RKO (cell line): ENCODE measurements at regions not wholly inside any gene's neighbourhood (a gene's known extent, or its start where the extent isn't known, plus 50 kb on each side); places are given as distances from the start of the nearest gene placed in this dataset.
A peak's percentile ranks its signal among the peaks of the same experiment; 100 is the strongest.
"Not testable (repeated sequence)": the region's sequence is repeated elsewhere in the genome, so short reads cannot be mapped to it uniquely, and the experiment has no call there.

ENCODE experiments used
- DNase-seq: peaks from one replicate; pipeline ENCODE4 v3.0.0-alpha.2; 2016; ENCODE audit warnings: low spot score

DNA sequence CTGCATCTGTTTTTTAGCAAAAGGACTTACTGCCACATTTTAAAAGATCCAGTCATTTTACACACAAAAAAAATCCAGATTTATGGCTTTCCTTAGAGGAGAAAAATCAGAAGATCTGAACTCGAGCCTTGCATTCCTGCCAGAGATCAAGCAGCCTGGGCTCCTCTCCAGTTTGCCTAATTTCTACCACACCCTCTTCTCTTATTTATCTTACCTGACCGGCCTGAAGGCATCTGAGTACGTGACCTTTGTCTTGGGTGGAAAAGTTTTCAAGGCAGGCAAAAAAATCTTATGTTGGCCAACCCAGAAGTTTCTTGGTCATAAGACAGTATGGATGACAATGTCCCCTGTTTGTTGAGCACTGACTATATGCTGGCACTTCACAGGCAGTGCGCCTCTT is 60.3 kb downstream of the CHRD start:
- DNase-seq: no peak

DNA sequence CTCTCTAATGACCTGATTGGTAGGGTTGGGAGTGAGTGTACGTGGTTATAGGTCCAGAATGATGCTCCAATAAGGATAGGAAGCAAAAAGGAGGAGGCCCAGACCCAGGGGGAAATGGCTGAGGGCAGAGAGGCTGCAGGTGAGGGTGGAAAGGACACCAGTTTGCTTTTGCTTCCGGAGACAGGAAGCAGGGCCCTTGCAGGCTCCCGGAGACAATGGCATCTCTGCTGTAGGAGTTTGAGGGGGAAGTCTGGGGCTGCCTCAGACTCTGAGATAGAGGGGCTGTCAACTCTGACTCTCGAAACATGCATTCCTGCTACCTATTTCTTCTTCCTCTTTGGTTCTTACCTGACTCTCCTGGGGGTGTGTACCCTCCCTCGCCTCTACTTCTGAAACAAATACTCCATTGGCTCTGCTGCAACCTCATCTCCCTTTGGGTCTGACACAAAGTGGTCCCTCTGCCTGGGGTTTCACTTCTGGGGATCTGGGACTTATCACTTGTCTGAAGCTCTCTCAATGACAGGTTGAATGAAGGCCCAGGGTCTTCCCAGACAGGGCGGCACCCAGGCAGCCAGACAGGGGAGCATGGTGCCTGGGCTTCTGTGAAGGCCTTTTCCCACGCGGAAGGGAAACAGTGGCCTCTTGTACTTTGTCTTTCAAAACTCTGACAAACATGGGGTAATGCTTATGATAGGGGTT is 61.5 kb downstream of the CHRD start:
- no peak for DNase-seq

DNA sequence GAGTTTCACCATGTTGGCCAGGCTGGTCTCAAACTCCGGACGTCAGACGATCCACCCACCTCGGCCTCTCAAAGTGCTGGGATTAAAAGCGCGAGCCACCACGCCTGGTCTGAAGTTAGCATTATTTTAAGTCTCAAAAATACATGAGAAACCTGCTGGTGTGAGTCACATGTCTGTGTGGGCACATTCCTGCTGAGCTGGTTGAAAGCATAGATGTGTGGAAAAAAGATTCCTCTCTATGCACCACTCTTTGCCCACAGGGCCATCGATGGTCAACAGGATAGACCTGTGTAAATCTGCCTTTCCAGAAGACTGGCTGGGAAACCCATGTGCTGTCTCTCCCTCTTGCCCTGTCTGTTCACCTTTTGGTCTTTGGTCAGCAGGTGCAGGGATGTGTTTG is 63.5 kb downstream of the CHRD start:
- DNase-seq: no peak

DNA sequence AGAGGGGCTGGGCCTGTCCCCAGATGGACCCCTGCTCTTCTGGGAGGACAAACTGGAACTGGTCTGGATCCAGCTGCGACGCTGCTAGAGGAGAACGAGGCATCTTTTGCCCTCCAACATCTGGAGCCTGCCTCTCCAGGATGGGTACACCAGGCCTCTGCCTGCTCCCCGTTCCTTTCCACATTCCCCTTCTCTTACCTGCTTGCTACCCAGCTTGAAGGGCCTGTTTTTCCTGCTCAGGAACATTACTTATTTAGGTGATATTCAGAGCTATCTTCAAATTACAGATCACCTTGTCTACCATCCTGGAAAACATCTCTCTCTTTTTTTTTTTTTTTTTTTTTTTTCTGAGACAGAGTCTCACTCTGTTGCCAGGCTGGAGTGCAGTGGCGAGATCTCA is 64.0 kb downstream of the CHRD start:
- no peak for DNase-seq

DNA sequence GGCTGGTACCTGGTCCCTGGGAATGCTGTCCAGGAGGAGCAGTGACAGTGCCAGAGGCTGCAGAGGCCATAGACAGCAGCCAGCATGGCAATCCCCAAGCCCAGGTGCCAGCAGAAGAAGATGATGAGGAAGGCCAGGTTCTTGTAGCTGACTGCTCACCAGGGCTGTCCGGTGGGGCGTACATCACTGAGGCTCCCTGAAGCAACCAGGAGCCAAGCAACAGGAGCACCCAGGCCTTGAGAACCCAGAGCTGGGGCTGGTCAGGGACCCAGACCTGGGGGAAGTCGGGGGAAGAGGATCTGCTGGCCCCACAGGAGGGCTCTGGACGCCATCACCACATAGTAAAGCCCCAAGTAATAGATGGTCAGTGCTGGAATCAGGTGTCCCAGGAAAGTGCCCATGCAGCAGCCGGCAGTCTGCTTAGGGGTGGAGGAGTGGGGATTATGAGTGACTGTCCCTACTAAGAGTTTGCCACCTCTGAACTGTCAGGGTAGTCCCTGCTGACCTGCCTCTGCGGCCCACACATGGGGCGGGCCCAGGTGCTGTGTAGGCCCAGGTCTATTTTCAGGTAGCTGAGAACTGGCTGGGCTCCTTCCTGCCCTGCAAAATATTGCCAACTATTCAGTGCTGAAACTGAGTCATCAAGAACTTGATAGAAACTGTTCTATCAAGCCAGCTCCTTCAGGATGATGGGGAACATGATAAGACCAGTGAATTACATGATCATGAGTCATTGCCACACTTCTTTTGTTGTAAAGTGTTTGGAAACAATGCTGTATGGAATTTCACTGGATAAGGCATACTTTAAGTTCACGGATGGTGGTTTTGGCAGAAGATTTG is 68.7 kb downstream of the CHRD start:
- DNase-seq: peak; percentile 39

DNA sequence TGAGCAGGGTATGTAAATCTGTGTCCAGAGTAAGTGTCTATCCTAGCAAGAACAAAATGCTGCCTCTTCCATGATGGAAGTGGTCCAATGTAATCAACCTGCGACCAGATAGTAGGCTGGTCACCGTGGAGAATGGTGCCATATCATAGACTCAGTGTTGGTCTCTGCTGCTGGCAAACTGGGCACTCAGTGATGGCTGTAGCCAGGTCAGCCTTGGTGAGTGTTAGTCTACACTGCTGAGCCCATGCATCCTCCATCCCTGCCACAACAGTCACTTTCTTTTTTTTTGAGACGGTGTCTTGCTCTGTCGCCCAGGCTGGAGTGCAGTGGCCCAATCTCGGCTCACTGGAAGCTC is 69.3 kb downstream of the CHRD start:
- no peak for DNase-seq

DNA sequence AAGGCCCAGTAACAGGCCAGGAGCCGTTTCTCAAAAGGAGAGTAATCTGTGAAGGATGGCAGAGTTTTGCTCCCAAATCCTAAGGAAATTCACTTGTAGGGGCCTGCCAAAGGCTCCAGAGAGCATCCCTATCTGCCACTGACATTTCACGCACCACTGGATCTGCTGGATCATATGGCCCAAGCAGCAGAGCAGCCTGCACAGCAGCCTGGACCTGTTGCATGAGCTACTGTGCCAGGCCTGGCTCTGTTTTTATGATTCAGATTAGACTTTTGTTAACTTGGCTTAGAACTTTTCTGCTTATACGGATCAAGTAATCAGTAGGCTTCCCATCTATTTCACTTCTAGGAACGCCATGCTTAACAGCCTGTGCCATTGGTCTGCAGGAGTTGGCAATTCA is 70.7 kb downstream of the CHRD start:
- no peak for DNase-seq

DNA sequence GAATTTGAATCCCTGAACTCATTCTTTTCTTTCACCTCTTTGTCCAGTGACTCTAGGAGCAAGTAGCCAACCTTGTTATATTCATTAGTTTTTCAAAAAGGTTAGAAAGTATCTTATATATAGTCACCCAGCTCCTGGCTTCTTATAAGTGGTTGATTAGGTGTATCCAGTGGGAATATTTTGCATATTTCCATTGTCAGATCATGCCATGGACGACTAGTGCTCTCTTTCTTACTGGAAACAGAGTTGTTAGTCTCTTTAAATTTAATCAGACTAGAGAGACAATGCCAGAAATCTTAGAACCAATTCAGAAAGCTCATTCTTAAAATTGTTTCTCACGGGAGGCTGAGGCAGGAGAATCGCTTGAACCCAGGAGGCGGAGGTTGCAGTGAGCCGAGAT is 73.4 kb downstream of the CHRD start:
- DNase-seq: no peak

DNA sequence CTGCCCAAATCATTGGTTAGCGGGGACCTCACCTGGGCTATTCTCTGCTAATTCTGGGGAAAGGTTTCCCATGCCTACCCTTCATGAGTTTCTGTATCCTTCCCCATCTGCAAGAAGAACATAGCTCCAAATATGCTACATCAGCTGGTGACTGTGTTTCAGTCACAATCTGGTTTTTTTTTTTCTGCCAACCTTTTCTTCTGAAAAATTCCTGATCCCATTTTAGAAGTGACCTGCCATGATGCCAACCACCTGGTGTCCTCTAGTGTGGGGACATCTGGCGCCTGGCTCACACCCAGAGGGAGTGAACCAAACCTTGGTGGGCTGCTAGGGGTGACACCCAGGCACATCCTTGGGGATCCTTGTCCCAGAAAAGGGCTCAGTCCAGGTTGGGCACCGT is 76.1 kb downstream of the CHRD start:
- no peak for DNase-seq

DNA sequence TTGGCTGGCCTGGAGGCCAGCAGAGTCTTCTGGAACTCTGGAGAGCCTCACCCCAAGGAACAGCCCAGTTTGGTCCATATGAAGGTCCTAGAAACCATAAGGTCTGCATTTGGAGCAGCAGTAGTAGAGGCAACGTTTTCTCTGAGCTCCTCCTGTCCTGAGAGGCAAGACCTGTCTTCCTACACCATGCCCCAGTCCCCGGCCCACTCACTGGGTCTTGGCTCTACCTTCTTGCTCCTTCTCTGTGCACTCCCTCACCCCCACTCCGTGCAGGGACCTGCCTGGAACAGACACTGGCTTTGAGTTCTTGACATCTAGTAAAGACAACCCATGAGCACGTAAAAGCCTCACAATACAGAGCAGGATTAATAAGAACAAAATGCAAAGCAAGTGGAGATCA is 76.6 kb downstream of the CHRD start:
- no peak for DNase-seq

DNA sequence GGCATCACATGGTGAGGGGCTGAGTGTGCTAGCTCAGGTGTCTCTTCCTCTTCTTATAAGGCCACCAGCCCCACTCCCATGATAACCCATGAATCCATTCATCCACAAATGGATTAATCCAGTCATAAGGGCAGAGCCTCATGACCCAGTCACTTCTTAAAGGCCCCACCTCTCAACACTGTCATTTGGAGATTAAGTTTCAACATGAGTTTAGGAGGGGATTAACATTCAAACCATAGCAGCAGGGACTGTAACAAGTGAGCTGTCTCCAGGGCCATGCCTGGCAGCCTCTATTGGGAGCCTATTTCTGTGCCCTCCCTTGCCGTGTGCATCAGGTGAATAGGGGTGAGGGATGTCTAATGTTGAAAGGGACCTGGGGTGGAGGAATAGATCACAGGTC is 77.5 kb downstream of the CHRD start:
- DNase-seq: no peak

DNA sequence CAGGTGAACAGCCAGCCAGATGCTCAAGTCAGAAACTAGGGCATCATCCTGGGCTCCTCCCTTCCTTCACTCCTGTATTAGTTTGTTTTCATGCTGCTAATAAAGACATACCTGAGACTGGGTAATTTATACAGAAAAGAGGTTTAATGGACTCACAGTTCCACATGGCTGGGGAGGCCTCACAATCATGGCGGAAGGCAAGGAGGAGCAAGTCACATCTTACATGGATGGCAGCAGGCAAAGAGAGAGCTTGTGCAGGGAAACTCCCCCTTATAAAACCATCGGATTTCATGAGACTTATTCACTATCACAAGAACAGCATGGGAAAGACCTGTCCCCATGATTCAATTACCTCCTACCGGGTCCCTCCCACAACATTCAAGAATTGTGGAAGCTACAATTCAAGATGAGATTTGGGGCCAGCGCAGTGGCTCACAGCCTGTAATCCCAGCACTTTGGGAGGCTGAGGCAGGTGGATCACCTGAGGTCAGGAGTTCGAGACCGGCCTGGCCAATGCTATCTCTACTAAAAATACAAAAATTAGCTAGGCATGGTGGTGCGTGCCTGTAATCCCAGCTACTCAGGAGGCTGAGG is 78.0 kb downstream of the CHRD start:
- DNase-seq: not testable (repeated sequence)

DNA sequence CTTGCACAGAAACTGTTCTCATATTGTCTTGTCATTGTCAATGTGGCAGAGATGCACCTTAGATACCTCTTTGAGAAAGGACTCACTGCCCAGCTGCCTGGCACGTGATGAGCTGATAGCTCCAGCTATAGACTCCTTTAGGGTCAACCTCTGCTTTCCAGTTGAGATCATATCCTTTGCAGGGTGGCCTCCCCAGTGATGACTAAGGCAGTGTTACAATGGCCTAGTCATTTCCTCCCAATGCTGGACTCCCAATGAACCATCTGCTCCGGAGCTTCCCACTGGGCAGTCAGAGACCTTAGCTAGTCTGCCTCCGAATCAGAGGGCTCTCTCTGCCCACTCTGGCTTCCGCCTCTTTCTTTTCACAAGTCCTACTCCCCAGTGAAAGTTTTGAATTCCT is 79.5 kb downstream of the CHRD start:
- peak; percentile 76 for DNase-seq

DNA sequence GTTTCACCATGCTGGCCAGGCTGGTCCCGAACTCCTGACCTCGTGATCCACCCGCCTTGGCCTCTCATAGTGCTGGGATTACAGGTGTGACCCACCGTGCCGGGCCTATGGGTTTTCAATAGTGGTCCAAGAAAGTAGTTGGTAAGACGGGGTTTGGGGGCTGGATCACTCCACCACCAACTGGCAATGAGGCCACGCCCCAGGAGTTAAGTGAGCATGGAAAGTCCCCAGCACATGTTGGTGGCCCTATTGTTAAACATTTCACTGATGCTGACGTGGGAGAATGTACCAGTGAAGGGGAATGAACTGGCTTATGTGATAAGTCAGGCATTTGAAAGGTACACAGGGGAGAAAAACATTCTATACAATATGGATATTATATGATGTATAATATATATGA is 80.4 kb downstream of the CHRD start:
- DNase-seq: no peak

DNA sequence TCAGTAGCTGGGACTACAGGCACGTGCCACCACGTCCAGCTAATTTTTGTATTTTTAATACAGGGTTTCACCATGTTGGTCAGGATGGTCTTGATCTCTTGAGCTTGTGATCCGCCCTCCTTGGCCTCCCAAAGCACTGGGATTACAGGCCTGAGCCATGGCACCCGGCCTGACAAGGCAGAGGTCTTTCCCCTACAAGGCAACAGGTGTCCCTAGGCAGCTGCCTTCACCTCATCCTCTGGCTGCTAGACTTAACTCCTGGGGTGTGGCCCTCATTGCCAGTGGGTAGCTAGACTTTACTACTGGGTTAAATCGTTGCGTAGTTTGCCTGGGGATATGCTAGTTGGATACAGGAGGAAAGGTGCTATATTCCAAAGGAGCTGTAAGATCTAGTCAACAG is 81.4 kb downstream of the CHRD start:
- no peak for DNase-seq

DNA sequence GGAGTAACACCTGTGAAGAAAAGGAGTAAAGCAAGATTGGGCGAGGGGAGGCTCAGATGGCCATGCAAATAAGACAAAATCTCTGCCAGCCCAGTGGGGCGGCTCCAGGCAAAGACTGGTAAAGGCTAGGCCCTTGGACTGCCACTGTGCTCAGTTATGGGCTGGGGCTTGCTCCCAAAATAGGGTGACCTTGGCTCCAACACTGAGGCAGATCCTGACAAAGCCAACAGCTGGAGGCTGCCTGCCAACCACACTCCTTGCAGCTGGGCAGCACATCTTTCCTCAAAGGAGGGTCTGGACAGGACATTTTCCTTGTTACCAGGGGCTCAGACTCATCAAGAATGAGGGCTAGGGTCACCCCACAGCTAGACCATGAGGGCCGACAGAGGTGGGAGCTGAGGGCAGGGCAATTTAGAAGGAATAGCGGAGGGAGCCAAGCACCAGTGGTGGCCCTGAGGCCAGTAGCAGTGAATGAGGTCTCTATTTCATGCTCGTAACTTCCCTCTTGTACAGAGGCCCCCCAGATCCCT is 86.1 kb downstream of the CHRD start:
- DNase-seq: no peak

DNA sequence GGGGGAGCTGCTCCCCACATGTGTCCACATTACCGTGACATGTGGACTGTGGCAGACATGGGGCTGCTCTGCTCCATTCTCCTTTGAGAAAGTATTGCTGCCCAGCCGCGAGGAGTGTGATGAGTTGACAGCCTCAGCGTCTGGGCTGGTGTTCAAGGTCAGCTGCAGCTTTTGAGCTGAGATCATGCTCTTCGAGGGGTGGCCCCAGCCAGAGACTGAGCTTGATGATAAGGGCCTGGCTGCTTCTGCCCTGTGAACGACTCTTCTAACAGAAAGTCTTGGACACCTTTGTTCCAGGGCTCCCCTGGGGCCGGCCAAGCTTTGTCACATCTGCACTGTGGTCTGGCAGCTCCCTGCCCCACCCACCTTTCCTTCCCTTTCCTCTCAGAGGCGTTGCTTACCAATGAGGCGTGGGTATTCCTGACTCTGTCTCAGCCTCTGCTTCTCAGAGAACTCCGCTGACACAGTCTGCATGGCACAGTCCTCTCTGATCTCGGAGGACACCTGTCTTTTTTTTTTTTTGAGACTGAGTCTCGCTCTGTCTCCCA is 86.6 kb downstream of the CHRD start:
- DNase-seq: no peak

DNA sequence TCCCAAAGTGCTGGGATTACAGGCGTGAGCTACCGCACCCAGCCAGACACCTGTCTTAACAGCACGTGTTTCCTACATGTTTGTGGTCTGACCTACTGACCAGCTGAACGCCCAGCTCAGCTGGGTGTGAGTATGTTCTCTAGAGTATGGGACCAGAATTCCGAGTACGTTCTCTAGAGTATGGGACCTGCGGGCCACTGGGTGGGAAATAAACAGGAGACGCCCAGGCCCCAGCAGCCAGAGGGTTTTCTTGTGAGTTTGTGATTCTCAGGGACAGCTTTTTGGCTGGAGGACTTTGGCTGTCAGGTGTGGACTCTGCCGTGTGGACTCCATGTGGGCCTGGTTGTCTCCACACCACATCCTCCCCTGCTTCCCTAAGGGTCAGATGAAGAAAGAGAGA is 87.3 kb downstream of the CHRD start:
- DNase-seq: no peak

DNA sequence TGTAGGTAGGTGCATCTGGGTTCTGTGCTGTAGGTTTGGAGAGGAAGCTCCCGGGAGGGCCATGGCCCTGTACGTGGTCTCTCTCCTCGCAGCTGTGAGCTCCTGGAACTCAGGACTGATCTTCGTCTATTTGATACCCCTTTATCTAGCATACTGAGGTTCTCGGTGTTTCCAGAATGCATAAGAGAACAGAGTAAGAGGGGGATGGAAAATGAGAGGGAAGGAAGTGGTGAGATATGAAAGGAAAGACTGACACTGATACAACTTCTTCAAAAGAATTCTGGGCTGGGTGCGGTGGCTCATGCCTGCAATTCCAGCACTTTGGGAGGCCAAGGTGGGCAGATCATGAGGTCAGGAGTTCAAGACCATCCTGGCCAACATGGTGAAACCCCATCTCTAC is 90.7 kb downstream of the CHRD start:
- no peak for DNase-seq

DNA sequence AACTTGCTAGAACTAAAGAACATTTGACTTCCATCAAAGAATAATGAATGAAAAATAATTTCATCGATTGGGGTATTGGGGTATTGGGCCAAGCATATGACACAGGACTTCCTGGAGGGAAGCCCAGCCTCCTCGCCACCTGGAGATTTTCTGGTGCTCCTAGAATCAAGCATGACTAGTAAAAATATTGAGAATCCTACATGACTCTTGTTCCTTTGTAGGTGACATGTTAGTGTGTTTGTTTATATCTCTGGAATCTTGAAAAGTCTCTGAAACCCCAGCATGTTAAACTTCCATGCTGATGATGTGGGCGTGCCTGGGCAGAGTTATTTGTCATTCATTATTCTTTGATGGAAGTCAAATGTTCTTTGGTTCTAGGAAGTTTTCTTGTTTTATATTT is 90.1 kb upstream of the EPHB3 start:
- no peak for DNase-seq

DNA sequence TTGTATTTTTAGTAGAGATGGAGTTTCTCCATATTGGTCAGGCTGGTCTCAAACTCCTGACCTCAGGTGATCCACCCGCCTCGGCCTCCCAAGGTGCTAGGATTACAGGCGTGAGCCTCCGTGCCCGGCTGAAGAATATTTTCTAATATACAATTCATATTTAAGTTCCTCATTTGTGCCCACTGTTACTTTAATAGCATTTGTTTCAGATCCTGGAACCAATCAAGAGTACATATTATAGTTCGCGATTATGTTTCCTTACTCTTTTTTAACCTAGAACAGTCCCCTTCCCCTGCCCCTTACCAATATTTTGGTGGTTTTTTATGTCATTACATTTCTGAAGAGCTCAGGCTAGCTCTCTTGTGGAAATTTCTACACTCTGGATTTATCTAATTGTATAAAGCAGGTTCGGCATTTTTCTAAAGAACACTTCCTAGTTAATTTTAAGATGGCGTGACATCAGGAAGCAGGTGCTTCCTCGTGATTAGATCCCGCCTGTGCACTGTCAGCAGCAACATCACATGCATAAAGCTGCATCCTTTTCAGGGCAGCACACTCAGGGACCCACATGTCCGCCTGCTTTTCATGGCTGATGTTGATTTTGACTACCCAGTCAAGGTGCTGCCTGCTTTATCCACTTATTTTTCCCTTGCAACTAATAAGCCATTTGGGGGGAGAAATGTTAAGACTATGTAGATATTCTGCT is 88.7 kb upstream of the EPHB3 start:
- DNase-seq: no peak

DNA sequence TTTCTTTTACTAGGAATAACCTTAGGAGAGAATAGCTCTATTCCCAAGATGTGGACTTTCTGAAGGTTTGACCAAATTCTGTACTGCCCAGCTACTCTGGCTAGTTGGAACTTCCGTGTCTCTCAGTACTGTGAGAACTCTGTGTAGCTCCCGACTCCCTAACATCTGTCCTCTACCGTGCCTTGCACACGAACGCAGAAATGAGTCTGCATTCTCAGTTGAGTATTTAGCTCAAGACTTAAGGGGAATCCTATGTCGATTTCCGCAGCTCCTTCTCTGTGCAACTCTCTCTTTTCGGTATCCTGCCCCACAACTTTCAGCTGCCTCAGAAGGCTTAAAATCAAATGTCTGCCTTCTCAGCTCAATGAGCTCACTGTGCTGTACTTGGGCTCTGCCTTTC is 86.7 kb upstream of the EPHB3 start:
- no peak for DNase-seq
